Peyer's patch (tissue), 4 donors: ENCODE measurements at regions not wholly inside any gene's neighbourhood (a gene's known extent, or its start where the extent isn't known, plus 50 kb on each side); places are given as distances from the start of the nearest gene placed in this dataset.
"Not testable (repeated sequence)": the region's sequence is repeated elsewhere in the genome, so short reads cannot be mapped to it uniquely, and the experiment has no call there.

Experiments
- DNase-seq, 3 donors: peaks; one replicate each; pipeline ENCODE4 v3.0.0-alpha.2; 2017 to 2019
- H3K27ac ChIP-seq, 4 donors: fragments of 200-600 bp; sonication (generic); one replicate each; pipeline ENCODE4 v1.5.1; 2016 to 2019
- H3K27me3 ChIP-seq, 2 donors: fragments of 200-600 bp; sonication (generic); one replicate each; pipeline ENCODE4 v1.5.1; 2019
- H3K36me3 ChIP-seq, 3 donors: fragments of 200-600 bp; sonication (generic); one replicate each; pipeline ENCODE4 v1.5.1; 2016 to 2019
- H3K4me1 ChIP-seq, 4 donors: fragments of 200-600 bp; sonication (generic); one replicate each; pipeline ENCODE4 v1.5.1; 2016 to 2019
- H3K4me3 ChIP-seq, 4 donors: fragments of 200-600 bp; sonication (generic); 1 replicate in 3 of 4; 2 replicates in 1 of 4; pipeline ENCODE4 v1.5.1; 2016 to 2019; ENCODE audit warnings: mild to moderate bottlenecking in 1 of 4
- H3K9me3 ChIP-seq, 4 donors: fragments of 200-600 bp; sonication (generic); one replicate each; pipeline ENCODE4 v1.5.1; 2016 to 2019; ENCODE audit warnings: mild to moderate bottlenecking in 1 of 4
- POLR2A ChIP-seq, 2 donors: fragments of 450-650 bp; IDR thresholded peaks; one replicate each; pipeline ENCODE4 v1.5.1; 2017; ENCODE audit warnings: antibody characterized with exemption in 2 of 2, mild to moderate bottlenecking in 2 of 2, moderate library complexity in 2 of 2
- TF ChIP-seq, protein P1 (sequence below), 6 experiments: fragments of 450-650 bp in 4 of 6; fragments of 200-600 bp in 2 of 6; sonication (generic) in 1 of 6; IDR thresholded peaks; one replicate each; pipeline ENCODE4 v1.5.1; 2017 to 2019; ENCODE audit warnings: antibody characterized with exemption in 6 of 6, mild to moderate bottlenecking in 3 of 6, moderate library complexity in 1 of 6

DNA sequence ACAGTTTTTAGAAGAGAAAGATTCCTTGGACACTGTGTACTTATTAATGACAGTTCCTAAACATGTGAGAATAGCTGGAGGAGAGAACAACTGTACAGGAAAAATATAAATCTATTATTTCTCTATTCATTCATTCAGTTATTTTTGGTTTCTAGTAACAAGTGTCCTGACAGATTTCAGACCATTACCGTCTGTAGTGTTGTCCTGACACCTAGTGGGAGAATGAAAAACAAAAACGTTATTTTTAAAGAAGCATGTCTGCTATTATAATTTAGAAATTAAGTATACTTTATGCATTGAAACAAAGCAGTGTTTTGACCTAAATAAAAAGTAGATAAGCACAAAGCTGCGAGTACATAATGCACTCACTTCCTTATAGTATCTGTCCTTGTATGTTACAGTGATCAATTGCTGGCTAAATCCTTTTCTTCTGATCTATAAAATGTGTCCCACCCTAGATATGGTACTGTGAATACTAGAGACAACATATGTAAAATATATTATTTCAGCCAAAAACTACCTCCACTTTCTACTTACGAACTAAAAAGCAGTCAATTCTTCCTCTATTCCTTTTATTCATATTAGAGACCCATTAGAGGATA, 575.6 kb downstream of the ARL4A start:
- H3K36me3 ChIP-seq, result no peaks in the 10 kb centered on the region
- no peaks in the 10 kb centered on the region for H3K27me3 ChIP-seq
- no peaks in the 10 kb centered on the region for H3K4me1 ChIP-seq
- H3K9me3 ChIP-seq, result no peaks in the 10 kb centered on the region
- H3K4me3 ChIP-seq, result no peak overlapping the region
- no peak overlapping the region for H3K27ac ChIP-seq
- no peak for TF ChIP-seq POLR2A (IDR thresholded peaks at IDR 0.05)
- TF ChIP-seq, protein P1, sequence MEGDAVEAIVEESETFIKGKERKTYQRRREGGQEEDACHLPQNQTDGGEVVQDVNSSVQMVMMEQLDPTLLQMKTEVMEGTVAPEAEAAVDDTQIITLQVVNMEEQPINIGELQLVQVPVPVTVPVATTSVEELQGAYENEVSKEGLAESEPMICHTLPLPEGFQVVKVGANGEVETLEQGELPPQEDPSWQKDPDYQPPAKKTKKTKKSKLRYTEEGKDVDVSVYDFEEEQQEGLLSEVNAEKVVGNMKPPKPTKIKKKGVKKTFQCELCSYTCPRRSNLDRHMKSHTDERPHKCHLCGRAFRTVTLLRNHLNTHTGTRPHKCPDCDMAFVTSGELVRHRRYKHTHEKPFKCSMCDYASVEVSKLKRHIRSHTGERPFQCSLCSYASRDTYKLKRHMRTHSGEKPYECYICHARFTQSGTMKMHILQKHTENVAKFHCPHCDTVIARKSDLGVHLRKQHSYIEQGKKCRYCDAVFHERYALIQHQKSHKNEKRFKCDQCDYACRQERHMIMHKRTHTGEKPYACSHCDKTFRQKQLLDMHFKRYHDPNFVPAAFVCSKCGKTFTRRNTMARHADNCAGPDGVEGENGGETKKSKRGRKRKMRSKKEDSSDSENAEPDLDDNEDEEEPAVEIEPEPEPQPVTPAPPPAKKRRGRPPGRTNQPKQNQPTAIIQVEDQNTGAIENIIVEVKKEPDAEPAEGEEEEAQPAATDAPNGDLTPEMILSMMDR (IDR thresholded peaks at IDR 0.05), result peak in 5 of 6 experiments; percentile 18 to 80 (median 70)
- no peak for DNase-seq

DNA sequence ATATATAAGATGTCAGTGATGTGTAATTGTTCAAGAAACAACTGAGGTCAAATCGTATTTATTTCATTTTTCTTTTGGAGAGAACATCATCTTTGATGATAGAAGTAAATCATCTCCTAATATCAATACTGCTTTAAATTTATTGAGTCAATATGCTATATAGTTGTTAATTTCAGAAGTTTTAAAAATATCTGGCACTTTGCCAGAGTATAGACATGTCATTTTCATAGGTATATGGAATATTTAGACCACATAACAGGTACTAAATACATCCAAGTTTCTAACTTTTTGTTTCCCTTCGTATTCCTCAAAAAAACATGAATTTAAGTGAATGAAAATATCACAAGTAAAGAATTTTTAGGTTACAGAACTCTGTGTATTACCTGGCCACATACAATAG, 577.8 kb downstream of the ARL4A start:
- Histone ChIP-seq H3K36me3 (no peaks in the 10 kb centered on the region), H3K4me3 (no peak overlapping the region), H3K27ac (no peak overlapping the region), H3K9me3 (no peaks in the 10 kb centered on the region), H3K4me1 (no peaks in the 10 kb centered on the region), H3K27me3 (no peaks in the 10 kb centered on the region)
- TF ChIP-seq, protein P1 (IDR thresholded peaks at IDR 0.05), result no peak
- TF ChIP-seq POLR2A (IDR thresholded peaks at IDR 0.05), result no peak
- no peak for DNase-seq

DNA sequence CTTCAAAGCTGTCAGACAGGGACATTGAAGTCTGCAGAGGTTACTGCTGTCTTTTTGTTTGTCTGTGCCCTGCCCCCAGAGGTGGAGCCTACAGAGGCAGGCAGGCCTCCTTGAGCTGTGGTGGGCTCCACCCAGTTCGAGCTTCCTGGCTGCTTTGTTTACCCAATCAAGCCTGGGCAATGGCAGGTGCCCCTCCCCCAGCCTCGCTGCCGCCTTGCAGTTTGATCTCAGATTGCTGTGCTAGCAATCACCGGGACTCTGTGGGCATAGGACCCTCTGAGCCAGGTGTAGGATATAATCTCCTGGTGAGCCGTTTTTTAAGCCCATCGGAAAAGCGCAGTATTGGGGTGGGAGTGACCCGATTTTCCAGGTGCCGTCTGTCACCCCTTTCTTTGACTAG, 586.8 kb downstream of the ARL4A start:
- H3K4me3 ChIP-seq, H3K27ac ChIP-seq, H3K27me3 ChIP-seq, H3K4me1 ChIP-seq, DNase-seq, H3K36me3 ChIP-seq, H3K9me3 ChIP-seq: not testable (repeated sequence)

DNA sequence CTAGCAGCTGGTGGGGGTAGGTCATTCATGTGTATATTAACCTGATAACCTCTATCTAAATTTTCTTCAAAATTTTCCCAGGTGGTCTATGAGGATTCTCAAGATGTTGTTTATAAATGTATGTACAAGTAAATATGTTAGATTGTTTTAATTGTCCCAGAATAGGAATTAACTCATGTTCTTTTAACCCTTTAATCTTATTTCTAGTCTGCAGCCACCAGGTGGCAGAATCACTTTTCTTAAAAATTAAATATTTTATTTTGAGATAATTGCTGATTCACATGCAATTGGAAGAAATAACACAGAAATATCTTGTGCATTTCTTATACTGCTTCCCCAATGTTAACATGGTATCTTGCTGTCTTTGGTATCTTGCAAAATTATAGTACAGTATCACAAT, 589.5 kb downstream of the ARL4A start:
- Histone ChIP-seq H3K27ac (no peak overlapping the region), H3K9me3 (no peaks in the 10 kb centered on the region), H3K4me1 (no peaks in the 10 kb centered on the region), H3K36me3 (no peaks in the 10 kb centered on the region), H3K27me3 (no peaks in the 10 kb centered on the region), H3K4me3 (no peak overlapping the region)
- no peak for DNase-seq
- TF ChIP-seq POLR2A (IDR thresholded peaks at IDR 0.05), result no peak
- TF ChIP-seq, protein P1 (IDR thresholded peaks at IDR 0.05), result peak in 1 of 6 experiments; percentile 5

DNA sequence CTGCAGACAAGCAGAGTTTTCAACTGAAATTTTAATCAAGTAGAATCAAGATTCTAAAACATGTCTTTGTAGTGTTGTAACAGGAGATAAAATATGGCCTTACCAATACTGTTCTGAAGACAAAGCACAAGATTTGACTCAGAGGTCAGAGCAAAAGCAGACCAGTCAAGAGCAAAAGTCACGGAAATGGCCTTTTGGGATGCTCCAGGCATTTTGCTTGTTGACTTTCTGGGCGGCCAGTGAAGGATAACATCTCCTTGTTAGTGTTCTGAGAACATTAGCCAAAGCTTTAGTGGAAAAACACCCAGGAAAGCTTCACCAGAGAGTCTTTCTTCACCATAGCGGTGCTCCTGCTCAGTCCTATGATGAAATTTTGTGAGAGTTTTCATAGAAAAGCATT, 590.6 kb downstream of the ARL4A start:
- TF ChIP-seq, protein P1 (IDR thresholded peaks at IDR 0.05), result no peak
- TF ChIP-seq POLR2A (IDR thresholded peaks at IDR 0.05), result no peak
- Histone ChIP-seq H3K4me1 (no peaks in the 10 kb centered on the region), H3K4me3 (no peak overlapping the region), H3K36me3 (no peaks in the 10 kb centered on the region), H3K9me3 (no peaks in the 10 kb centered on the region), H3K27me3 (no peaks in the 10 kb centered on the region), H3K27ac (no peak overlapping the region)
- DNase-seq, result no peak

DNA sequence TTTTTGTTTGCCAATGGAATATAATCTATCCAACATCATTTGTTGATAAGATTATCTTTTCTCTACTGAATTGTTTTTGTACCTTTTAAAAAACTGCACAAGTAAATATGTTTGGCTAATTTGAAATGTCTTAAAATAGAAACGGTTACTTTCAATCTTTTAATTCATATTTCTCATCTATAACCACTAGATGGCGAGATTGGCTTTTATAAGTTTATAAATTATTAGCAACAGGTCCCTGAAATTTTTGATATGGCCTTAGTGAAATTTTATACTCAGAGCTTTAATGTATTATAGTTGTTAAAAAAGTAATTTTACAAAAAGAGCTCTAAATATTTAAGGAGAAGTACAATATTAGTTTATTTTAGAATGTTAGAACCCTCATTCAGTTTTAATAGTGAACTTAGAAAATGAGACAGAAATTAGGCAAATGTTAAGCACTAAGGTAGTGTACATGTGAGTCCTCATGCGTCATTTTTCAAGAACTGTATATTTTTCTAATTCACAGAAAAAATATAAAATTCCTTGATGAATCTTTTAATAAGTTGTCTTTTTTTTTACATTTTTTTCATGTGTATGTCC, 592.5 kb downstream of the ARL4A start:
- H3K4me3 ChIP-seq, result no peak overlapping the region
- no peaks in the 10 kb centered on the region for H3K27me3 ChIP-seq
- no peak for DNase-seq
- TF ChIP-seq, protein P1 (IDR thresholded peaks at IDR 0.05), result peak in 5 of 6 experiments; percentile 36 to 55 (median 48)
- no peak for TF ChIP-seq POLR2A (IDR thresholded peaks at IDR 0.05)
- no peaks in the 10 kb centered on the region for H3K4me1 ChIP-seq
- no peaks in the 10 kb centered on the region for H3K36me3 ChIP-seq
- no peaks in the 10 kb centered on the region for H3K9me3 ChIP-seq
- no peak overlapping the region for H3K27ac ChIP-seq
